SK-N-SH treated with all-trans-retinoic acid at 6 μM for 48 hours (cell line): ENCODE measurements at regions not wholly inside any gene's neighbourhood (a gene's known extent, or its start where the extent isn't known, plus 50 kb on each side); places are given as distances from the start of the nearest gene placed in this dataset.

ENCODE experiments used
- ATAC-seq: fragments of 200-7000 bp; cut with Tn5 transposase; 3 replicates; pipeline ENCODE4 v1.9.1; 2020; ENCODE audit warnings: mild to moderate bottlenecking, moderate library complexity
- ARNTL ChIP-seq: fragments of 450-650 bp; formaldehyde crosslinking; IDR thresholded peaks from 2 replicates; pipeline ENCODE4 v1.5.0; 2020; ENCODE audit warnings: low read depth, mild to moderate bottlenecking, moderate library complexity, borderline replicate concordance
- BACH2 ChIP-seq: fragments of 250-450 bp; sonication (Bioruptor Pico); IDR thresholded peaks from 2 replicates; pipeline ENCODE4 v1.9.0; 2021; ENCODE audit warnings: mild to moderate bottlenecking, borderline replicate concordance
- CREB5 ChIP-seq: fragments of 250-450 bp; sonication (Bioruptor Pico); IDR thresholded peaks from 2 replicates; pipeline ENCODE4 v1.5.1; 2020; ENCODE audit warnings: low read depth, mild to moderate bottlenecking, moderate library complexity
- CSDC2 ChIP-seq: fragments of 250-450 bp; sonication (Bioruptor Pico); IDR thresholded peaks from 2 replicates; pipeline ENCODE4 v1.5.0; 2020; ENCODE audit warnings: mild to moderate bottlenecking, moderate library complexity
- CSRNP3 ChIP-seq: fragments of 250-450 bp; sonication (Bioruptor Pico); IDR thresholded peaks from 2 replicates; pipeline ENCODE4 v1.5.1; 2021; ENCODE audit warnings: mild to moderate bottlenecking, moderate library complexity
- ESRRG ChIP-seq: fragments of 250-450 bp; sonication (Bioruptor Pico); IDR thresholded peaks from 2 replicates; pipeline ENCODE4 v1.6.1; 2021; ENCODE audit warnings: mild to moderate bottlenecking
- GLIS3 ChIP-seq: fragments of 250-450 bp; sonication (Bioruptor Pico); IDR thresholded peaks from 2 replicates; pipeline ENCODE4 v1.5.0; 2020; ENCODE audit warnings: mild to moderate bottlenecking, moderate library complexity
- ISL1 ChIP-seq: fragments of 250-450 bp; sonication (Bioruptor Pico); IDR thresholded peaks from 2 replicates; pipeline ENCODE4 v2.1.2; 2022; ENCODE audit warnings: mild to moderate bottlenecking, moderate library complexity
- OSR1 ChIP-seq: fragments of 250-450 bp; sonication (Bioruptor Pico); IDR thresholded peaks from 2 replicates; pipeline ENCODE4 v1.8.0; 2022; ENCODE audit warnings: moderate library complexity, mild to moderate bottlenecking, inconsistent platforms
- PATZ1 ChIP-seq: fragments of 250-450 bp; sonication (Bioruptor Pico); IDR thresholded peaks from 2 replicates; pipeline ENCODE4 v1.8.0; 2020; ENCODE audit warnings: mild to moderate bottlenecking, moderate library complexity, borderline replicate concordance
- POU6F1 ChIP-seq: fragments of 250-450 bp; sonication (Bioruptor Pico); IDR thresholded peaks from 2 replicates; pipeline ENCODE4 v1.8.0; 2021; ENCODE audit warnings: low read depth, mild to moderate bottlenecking, moderate library complexity, borderline replicate concordance
- PPARA ChIP-seq: fragments of 250-450 bp; sonication (Bioruptor Pico); IDR thresholded peaks from 2 replicates; pipeline ENCODE4 v1.5.0; 2020; ENCODE audit warnings: mild to moderate bottlenecking, borderline replicate concordance
- RARB ChIP-seq: fragments of 250-450 bp; sonication (Bioruptor Pico); IDR thresholded peaks from 2 replicates; pipeline ENCODE4 v1.8.0; 2021; ENCODE audit warnings: mild to moderate bottlenecking, moderate library complexity
- SNAI2 ChIP-seq: fragments of 250-450 bp; sonication (Bioruptor Pico); IDR thresholded peaks from 2 replicates; pipeline ENCODE4 v1.5.0; 2020; ENCODE audit warnings: mild to moderate bottlenecking, moderate library complexity
- TCF4 ChIP-seq: fragments of 250-450 bp; sonication (Bioruptor Pico); IDR thresholded peaks from 2 replicates; pipeline ENCODE4 v1.8.0; 2021; ENCODE audit warnings: mild to moderate bottlenecking, moderate library complexity, borderline replicate concordance
- TOX ChIP-seq: fragments of 250-450 bp; sonication (Bioruptor Pico); IDR thresholded peaks from 2 replicates; pipeline ENCODE4 v1.8.0; 2021; ENCODE audit warnings: mild to moderate bottlenecking, moderate library complexity, borderline replicate concordance
- TSHZ2 ChIP-seq: fragments of 250-450 bp; sonication (Bioruptor Pico); IDR thresholded peaks from 2 replicates; pipeline ENCODE4 v1.5.0; 2020; ENCODE audit warnings: mild to moderate bottlenecking, moderate library complexity
- ZC3H10 ChIP-seq: fragments of 250-450 bp; sonication (Bioruptor Pico); IDR thresholded peaks from 2 replicates; pipeline ENCODE4 v1.5.1; 2021; ENCODE audit warnings: mild to moderate bottlenecking, moderate library complexity
- ZFP3 ChIP-seq: fragments of 250-450 bp; sonication (Bioruptor Pico); IDR thresholded peaks from 2 replicates; pipeline ENCODE4 v1.5.0; 2020; ENCODE audit warnings: mild to moderate bottlenecking, moderate library complexity
- ZFP30 ChIP-seq: fragments of 450-650 bp; formaldehyde crosslinking; IDR thresholded peaks from 2 replicates; pipeline ENCODE4 v1.5.0; 2022; ENCODE audit warnings: mild to moderate bottlenecking, moderate library complexity
- ZNF565 ChIP-seq: fragments of 450-650 bp; formaldehyde crosslinking; conservative IDR thresholded peaks from 2 replicates; pipeline ENCODE4 v1.5.0; 2020; ENCODE audit warnings: low read depth, mild to moderate bottlenecking, moderate library complexity
- ZNF70 ChIP-seq: fragments of 450-650 bp; formaldehyde crosslinking; IDR thresholded peaks from 2 replicates; pipeline ENCODE4 v1.5.0; 2020; ENCODE audit warnings: mild to moderate bottlenecking, moderate library complexity
- ZNF8 ChIP-seq: fragments of 450-650 bp; formaldehyde crosslinking; IDR thresholded peaks from 2 replicates; pipeline ENCODE4 v1.5.0; 2020; ENCODE audit warnings: mild to moderate bottlenecking, moderate library complexity

GRCh38 chrX:25737540-25737939 is 400.6 kb upstream of the MAGEB18 start:
- TF ChIP-seq ZFP30 (CRISPR knock-in tag) (no peak), OSR1 (CRISPR knock-in tag) (no peak), RARB (CRISPR knock-in tag) (no peak), ZFP3 (CRISPR knock-in tag) (peak; percentile 74; the same call in 1 of the 2 replicates), ZNF8 (CRISPR knock-in tag) (peak; percentile 26; the same call in 1 of the 2 replicates), ZNF565 (CRISPR knock-in tag) (no peak; the same call in 1 of the 2 replicates), POU6F1 (no peak; the same call in 1 of the 2 replicates), ESRRG (CRISPR knock-in tag) (peak; percentile 80; the same call in 1 of the 2 replicates), BACH2 (CRISPR knock-in tag) (no peak), ARNTL (no peak), CREB5 (CRISPR knock-in tag) (peak; percentile 90), ISL1 (CRISPR knock-in tag) (peak; percentile 99), PATZ1 (CRISPR knock-in tag) (peak; percentile 82; the same call in 1 of the 2 replicates), TCF4 (CRISPR knock-in tag) (peak; percentile 94), GLIS3 (CRISPR knock-in tag) (peak; percentile 93), ZC3H10 (CRISPR knock-in tag) (no peak), TOX (CRISPR knock-in tag) (no peak), SNAI2 (CRISPR knock-in tag) (no peak), TSHZ2 (peak; percentile 80), CSRNP3 (CRISPR knock-in tag) (peak; percentile 75), CSDC2 (CRISPR knock-in tag) (peak; percentile 64; the same call in 1 of the 2 replicates), PPARA (CRISPR knock-in tag) (no peak), ZNF70 (CRISPR knock-in tag) (no peak)
- ATAC-seq = no peak

- no peak for ATAC-seq
- TF ChIP-seq POU6F1 (no peak), CSRNP3 (CRISPR knock-in tag) (no peak), GLIS3 (CRISPR knock-in tag) (no peak), PPARA (CRISPR knock-in tag) (no peak), ZNF8 (CRISPR knock-in tag) (no peak), ISL1 (CRISPR knock-in tag) (no peak)
Observed at GRCh38 chrX:25742334-25742733, 395.8 kb upstream of the MAGEB18 start.
